ENCODE measurements at regions not wholly inside any gene's neighbourhood (a gene's known extent, or its start where the extent isn't known, plus 50 kb on each side); places are given as distances from the start of the nearest gene placed in this dataset.
"Not testable (repeated sequence)": the region's sequence is repeated elsewhere in the genome, so short reads cannot be mapped to it uniquely, and the experiment has no call there.

DNA sequence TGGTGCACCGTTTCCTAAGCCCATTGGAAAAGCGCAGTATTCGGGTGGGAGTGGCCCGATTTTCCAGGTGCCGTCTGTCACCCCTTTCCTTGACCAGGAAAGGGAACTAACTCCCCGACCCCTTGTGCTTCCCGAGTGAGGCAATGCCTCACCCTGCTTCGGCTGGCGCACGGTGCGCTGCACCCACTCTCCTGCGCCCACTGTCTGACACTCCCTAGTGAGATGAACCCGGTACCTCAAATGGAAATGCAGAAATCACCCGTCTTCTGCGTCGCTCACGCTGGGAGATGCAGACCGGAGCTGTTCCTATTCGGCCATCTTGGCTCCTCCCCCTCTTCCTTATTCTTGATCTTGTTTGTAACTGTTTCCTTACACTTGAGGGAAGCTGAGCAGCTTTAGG lies 142.8 kb upstream of the DST start:
- DNase-seq (ENCODE audit: low spot score); intact Hi-C loops (cut with DNase I): not testable (repeated sequence)

DNA sequence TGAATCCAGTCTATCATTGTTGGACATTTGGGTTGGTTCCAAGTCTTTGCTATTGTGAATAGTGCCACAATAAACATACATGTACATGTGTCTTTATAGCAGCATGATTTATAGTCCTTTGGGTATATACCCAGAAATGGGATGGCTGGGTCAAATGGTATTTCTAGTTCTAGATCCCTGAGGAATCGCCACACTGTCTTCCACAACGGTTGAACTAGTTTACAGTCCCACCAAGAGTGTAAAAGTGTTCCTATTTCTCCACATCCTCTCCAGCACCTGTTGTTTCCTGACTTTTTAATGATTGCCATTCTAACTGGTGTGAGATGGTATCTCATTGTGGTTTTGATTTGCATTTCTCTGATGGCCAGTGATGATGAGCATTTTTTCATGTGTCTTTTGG lies 137.4 kb upstream of the DST start:
- intact Hi-C loops (cut with DNase I); DNase-seq (ENCODE audit: low spot score): not testable (repeated sequence)

DNA sequence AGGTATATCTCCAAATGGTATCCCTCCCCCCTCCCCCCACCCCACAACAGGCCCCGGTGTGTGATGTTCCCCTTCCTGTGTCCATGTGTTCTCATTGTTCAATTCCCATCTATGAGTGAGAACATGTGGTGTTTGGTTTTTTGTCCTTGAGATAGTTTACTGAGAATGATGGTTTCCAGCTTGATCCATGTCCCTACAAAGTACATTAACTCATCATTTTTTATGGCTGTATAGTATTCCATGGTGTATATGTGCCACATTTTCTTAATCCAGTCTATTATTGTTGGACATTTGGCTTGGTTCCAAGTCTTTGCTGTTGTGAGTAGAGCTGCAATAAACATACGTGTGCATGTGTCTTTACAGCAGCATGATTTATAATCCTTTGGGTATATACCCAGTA lies 135.8 kb upstream of the DST start:
- intact Hi-C loops (cut with DNase I); DNase-seq (ENCODE audit: low spot score): not testable (repeated sequence)

DNA sequence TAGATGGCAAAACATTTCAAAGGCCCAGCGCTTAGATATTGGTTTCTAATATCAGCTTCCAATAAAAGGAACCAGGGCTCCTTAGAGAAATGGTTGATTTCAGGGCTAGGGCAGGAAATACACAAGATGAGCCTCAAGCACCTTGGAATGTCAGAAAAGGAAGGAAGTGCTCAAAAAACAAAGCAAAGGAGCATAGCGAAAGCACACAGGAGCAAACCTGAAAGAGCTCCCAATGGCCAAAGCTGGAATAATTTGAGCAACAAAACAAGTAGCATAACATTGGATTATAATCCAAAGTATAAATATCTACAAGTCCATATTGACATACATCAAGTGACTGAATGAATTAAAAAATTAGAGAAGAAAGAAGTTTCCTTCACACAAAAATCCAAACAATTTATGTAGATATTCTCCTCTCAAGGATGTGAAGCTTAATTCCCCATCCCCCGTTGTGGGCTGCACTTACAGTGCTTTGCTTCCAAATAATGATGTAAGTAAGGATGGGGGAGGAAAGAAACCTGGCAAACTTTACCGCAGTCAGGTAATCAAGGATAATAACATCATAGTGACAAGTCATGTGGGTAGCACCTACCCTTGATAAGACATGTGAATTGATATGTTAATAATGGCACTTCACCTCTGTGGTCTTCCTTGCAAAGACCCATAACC lies 132.9 kb upstream of the DST start:
- no peak for DNase-seq (ENCODE audit: low spot score)
- intact Hi-C loops (cut with DNase I), result no loop called here

DNA sequence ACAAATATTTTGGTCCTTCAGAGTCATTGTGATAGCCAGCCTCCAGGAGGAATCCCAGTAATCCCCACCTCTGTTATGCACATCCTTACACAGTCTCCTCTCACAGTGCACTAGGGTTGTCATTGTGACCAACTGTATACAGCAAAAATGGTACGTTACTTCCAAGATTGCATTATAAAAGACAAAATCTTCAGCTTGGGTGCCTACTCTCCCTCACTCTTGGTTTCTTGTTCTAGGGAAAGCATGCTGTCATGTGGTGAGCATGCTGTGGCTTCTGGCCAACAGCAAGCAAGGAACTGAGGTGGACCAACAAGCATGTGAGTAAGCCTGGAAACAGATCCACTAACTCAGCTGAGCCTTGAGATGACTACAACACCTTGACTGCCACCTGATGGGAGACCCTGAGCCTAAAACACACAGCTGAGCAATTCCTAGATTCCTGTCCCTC lies 130.1 kb upstream of the DST start:
- intact Hi-C loops (cut with DNase I), result no loop called here
- no peak for DNase-seq (ENCODE audit: low spot score)

DNA sequence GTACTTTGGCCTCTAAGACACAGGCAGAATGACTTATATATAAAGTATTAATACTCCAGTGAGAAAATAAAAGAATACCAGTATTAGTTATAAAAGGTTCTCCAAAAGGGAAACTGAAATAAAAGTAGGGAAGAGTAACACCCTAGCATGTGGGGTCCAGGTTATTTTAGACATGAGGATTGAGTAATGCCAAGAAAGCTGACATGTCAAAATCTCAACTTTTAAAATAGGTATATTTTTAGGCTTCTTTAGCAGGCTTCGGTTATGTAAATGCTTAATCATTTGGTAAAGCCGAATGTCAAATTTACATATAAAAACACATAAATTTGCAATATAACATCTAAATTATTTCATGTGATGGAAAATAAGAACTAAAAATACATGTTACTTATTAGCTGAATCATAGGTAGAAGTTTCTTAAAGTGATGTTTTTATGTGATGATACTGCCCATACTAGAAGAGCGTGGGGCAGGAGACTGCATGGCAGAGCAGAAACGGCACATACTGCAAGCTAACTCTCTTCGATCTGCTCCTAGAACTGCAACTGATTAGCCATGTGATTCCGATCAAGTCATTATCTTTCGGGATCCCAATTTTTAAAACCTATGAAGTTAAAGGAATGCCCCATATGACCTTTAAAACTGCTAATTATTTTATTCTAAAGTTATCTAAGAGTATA lies 129.4 kb upstream of the DST start:
- no peak for DNase-seq (ENCODE audit: low spot score)
- intact Hi-C loops (cut with DNase I), result no loop called here

DNA sequence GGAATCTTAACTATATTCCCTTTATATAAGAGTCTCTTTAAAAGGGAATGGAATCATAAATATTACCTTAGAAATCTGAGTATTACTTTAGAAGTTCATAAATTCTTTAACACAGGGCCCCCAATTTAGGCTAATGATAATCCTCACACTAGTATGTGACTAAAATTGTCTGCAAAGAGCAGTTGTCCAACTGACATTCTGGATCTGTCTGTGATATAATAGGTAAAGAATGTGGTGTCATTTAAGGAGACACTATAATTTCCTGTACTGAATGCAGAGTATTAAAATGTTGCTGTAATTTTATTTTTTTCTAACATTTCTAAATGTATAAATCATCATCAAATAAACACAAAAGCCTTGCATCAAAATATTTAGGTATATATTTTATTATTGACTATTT lies 128.5 kb upstream of the DST start:
- no peak for DNase-seq (ENCODE audit: low spot score)
- intact Hi-C loops (cut with DNase I), result no loop called here

- intact Hi-C loops (cut with DNase I), result no loop called here
- DNase-seq (ENCODE audit: low spot score), result no peak
Observed at GRCh38 chr6:56770011-56770520, 127.4 kb upstream of the DST start.

DNA sequence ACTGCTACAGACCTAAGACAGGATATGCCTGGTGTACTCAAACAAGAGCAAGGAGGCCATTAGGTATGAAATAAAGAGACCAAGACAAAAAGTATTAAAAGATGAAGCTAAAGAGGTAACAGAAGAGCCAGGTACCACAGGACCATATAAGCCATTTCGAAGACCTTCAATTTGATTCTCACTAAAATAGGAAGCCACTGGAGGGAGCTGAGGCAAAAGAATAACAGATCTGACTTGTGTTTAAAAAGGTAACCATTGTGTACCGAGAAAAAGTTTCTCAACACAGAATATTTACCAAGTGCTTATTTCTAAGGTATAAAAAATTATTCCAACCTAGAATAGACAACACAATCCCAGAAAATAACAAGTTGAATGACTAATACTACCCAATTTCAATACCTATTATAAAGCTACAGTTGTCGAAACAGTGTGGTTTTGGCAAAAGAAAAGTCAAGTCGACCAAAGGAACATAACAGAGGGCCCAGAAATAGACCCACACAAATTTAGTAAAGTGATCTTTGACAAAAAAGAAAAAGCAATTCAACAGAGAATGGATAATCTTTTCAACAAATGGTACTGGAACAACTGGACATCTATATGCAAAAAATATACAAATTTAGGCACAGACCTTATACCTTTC lies 125.3 kb upstream of the DST start:
- no peak for DNase-seq (ENCODE audit: low spot score)
- intact Hi-C loops (cut with DNase I), result no loop called here

GRCh38 chr6:56767435-56767834 lies 124.7 kb upstream of the DST start:
- intact Hi-C loops (cut with DNase I), result no loop called here
- no peak for DNase-seq (ENCODE audit: low spot score)

DNA sequence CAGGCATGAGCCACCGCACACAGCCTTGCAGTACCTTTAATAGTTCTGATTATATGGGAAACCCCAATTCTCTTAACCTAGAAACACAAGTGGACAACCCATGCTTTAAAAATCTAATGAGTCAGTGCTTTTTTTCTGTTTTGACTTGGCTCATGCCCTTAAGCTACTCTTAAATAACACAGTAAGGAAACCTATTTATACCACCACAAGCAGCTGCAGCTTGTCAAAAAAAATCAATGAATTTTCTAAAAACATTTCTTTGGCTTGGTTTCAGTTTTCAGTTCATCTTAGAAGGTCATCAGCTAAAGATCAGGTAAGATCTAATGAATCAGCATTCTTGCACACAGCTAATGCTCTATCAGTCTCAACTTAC lies 124.1 kb upstream of the DST start:
- DNase-seq (ENCODE audit: low spot score), result no peak
- intact Hi-C loops (cut with DNase I), result no loop called here

DNA sequence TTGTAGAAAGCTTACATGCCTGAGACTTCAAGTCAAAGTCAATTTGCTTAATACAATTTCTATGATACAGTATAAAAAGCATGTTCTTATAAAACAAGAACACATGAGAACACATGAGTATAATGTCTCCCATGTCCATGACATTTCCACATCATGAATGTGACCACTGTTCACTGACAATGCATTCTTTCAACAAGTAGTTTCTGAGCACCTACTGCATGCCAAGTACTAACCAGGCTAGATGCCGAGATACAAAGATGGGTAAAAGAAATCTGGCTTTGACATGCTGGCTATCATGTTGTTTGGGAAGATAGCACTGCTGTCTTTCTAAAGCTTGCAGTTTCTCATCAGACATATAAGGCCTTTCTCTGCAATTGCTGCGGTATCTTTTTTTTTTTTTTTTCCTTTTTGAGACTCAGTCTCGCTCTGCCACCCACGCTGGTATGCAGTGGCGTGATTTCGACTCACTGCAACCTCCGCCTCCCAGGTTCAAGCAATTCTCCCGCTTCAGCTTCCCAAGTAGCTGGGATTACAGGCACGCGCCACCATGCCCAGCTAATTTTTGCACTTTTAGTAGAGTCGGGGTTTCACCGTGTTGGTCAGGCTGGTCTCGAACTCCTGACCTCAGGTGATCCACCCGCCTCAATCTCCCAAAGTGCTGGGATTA lies 123.6 kb upstream of the DST start:
- no peak for DNase-seq (ENCODE audit: low spot score)
- intact Hi-C loops (cut with DNase I), result no loop called here

GRCh38 chr6:56765494-56765893 lies 122.8 kb upstream of the DST start:
- intact Hi-C loops (cut with DNase I), result no loop called here
- DNase-seq (ENCODE audit: low spot score), result no peak

DNA sequence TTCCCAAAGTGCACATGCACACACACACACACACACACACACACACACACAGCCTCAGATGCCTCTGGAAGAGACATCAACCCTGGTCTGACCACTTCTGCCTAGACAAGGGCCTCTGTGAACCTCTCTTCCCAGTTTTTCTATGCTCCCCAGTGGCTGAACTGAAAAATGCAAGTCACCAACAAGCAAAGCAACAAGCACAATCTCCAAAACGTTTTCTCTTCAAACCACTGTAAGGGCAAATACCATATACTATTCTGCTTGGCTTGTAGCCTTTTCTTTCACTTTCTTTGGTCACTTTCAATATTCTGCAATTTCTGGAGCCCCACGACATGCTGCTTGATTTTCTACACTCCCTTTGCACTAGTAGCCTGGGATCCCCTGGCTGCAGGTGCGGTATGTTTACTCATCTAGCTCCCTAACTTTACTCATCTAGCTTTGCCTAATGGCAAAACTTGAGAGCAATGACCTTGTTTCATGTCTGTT lies 121.4 kb upstream of the DST start:
- no peak for DNase-seq (ENCODE audit: low spot score)
- intact Hi-C loops (cut with DNase I), result no loop called here

DNA sequence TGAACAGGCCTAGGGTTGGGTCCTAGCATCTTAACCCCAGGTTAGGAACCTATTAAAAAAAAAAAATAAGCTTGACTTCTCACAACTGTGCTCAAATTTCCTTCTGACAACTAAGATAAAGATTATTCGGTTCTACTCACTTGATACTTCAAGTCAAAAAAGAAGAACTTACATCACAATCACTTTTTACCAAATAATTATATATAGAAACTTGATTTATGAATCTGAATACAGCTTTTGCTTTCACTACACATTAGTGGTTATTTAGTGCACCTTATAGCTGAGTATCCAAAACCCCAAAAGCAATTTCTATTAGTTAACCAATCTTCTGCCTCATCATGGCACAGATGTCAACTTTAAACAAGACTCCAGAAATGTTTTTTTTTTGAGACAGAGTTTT lies 119.0 kb upstream of the DST start:
- intact Hi-C loops (cut with DNase I), result no loop called here
- DNase-seq (ENCODE audit: low spot score), result no peak

GRCh38 chr6:56760842-56761241 lies 118.2 kb upstream of the DST start:
- intact Hi-C loops (cut with DNase I), result no loop called here
- no peak for DNase-seq (ENCODE audit: low spot score)

- intact Hi-C loops (cut with DNase I), result loop anchor here (5.0 kb wide), 2 partner anchors 52 to 122 kb away; no protein-coding TSS in a partner anchor
- no peak for DNase-seq (ENCODE audit: low spot score)
Observed at GRCh38 chr6:56759521-56759920, 116.8 kb upstream of the DST start.

DNA sequence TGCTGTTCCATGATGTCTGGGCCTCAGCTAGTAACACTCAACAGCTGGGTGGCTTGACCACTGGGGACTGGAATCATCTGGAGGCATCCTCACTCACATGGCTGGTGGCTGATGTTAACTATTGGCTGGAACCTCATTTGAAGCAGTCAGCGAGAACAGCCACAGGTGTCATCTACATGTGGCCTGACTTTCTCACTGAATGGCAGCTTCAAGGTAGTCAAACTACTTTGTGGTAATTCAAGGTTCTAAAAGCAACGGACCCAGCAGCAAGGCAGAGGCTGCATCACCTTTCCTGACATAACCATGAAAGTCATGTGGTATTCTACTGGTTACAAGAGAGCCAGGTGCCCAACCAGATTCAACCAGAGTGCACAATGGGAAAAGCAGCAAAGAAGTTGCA lies 115.9 kb upstream of the DST start:
- DNase-seq (ENCODE audit: low spot score), result no peak
- intact Hi-C loops (cut with DNase I), result loop anchor here (5.0 kb wide), 2 partner anchors 51 to 121 kb away; no protein-coding TSS in a partner anchor

DNA sequence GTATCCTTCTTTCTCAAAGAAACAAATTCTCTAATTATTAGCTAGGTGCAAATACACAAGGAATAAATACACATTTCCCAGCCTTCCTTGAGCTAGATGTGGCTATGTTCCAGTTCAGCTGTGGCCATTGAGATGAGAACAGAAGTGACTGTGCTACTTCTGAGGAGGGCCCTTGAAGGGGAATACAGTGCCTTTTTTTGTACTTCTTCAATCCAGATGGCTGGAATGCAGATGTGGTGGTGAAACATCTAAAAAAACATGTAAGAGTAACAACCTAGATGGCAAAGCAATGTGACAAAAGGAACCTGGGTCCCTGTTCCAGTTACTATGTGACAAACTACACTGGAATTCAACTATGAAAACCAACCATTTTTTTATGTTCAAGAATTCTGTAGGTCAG lies 115.4 kb upstream of the DST start:
- DNase-seq (ENCODE audit: low spot score), result no peak
- intact Hi-C loops (cut with DNase I), result loop anchor here (5.0 kb wide), 2 partner anchors 51 to 121 kb away; no protein-coding TSS in a partner anchor

DNA sequence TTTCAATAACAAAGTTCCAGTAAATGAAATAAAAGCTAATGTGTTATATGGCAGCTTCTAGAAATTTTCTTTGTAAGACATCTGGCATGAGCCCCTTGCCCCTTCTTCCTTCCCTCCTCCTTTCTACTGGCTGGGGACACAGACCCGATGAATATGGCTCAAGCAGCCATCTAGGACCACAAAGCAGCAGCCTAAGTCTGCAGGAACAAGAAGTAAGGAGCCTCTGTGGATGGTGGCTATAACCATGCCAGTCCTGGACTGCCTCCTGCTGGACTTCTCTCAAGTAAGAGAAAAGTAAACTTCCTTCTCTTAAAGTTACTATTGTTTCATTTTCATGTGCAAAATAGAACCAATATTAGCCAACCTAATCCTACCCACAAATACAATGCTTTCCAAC lies 114.9 kb upstream of the DST start:
- intact Hi-C loops (cut with DNase I), result loop anchor here (5.0 kb wide), 2 partner anchors 50 to 120 kb away; no protein-coding TSS in a partner anchor
- no peak for DNase-seq (ENCODE audit: low spot score)

All from cardiac septum (tissue), 1 donor.